ENCODE measurements at regions not wholly inside any gene's neighbourhood (a gene's known extent, or its start where the extent isn't known, plus 50 kb on each side); places are given as distances from the start of the nearest gene placed in this dataset.

DNA sequence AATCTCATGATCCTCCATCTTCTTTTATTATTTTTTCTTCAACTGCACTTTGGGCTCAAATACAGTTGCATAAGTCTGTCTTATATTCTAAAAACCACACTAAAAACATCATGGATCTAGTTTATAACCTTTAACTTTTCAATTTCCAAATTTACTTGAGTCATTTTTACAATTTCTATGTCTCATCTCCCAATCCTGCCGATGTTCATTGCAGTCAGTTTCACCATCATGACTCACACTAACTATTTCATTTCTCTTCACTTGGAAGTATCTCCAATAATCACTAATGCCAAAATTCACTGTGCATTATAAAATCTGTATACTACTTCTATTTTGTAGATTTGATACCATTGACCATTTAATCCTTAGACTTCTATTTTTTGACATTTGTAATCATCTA, 806.9 kb upstream of the SORCS1 start:
- H2AK5ac ChIP-seq (ENCODE audit: insufficient read length, low read length) = no peak overlapping the region
- H3K79me2 ChIP-seq (ENCODE audit: insufficient read depth, low read length) = no peaks in the 10 kb centered on the region
- no CpG with 5 or more reads among the region's 1 CpG for WGBS (ENCODE audit: extremely low coverage, insufficient read length, low lambda C conversion rate)
- peaks cover 1% of the 10 kb centered on the region; the same call in 1 of the 2 replicates for H3K27me3 Mint-ChIP-seq (ENCODE audit: low read depth)
- no peak overlapping the region for H3K18ac ChIP-seq (ENCODE audit: insufficient read length, low read depth, low read length)
- H3K56ac ChIP-seq (ENCODE audit: insufficient read length, low read depth, low read length) = no peak overlapping the region
- TF ChIP-seq, protein P1, sequence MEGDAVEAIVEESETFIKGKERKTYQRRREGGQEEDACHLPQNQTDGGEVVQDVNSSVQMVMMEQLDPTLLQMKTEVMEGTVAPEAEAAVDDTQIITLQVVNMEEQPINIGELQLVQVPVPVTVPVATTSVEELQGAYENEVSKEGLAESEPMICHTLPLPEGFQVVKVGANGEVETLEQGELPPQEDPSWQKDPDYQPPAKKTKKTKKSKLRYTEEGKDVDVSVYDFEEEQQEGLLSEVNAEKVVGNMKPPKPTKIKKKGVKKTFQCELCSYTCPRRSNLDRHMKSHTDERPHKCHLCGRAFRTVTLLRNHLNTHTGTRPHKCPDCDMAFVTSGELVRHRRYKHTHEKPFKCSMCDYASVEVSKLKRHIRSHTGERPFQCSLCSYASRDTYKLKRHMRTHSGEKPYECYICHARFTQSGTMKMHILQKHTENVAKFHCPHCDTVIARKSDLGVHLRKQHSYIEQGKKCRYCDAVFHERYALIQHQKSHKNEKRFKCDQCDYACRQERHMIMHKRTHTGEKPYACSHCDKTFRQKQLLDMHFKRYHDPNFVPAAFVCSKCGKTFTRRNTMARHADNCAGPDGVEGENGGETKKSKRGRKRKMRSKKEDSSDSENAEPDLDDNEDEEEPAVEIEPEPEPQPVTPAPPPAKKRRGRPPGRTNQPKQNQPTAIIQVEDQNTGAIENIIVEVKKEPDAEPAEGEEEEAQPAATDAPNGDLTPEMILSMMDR (conservative IDR thresholded peaks at IDR 0.05) = no peak
- H3K9ac ChIP-seq (ENCODE audit: extremely low read depth, insufficient read length, low read length) = no peak overlapping the region
- no peak overlapping the region for H3K4me3 Mint-ChIP-seq
- no peaks in the 10 kb centered on the region for H3K79me1 ChIP-seq (ENCODE audit: insufficient read depth, low read depth, low read length, poor library complexity, severe bottlenecking)
- H3K36me3 Mint-ChIP-seq (ENCODE audit: insufficient read depth in 1 of 3, low read depth in 3 of 3) = peaks cover 0 to 8% (median 7%) of the 10 kb centered on the region in 3 experiments; a peak in 4 of 7 replicates
- H4K8ac ChIP-seq (replicated peaks; ENCODE audit: insufficient read length, low read depth, low read length) = no peak overlapping the region
- no peak overlapping the region for H2BK5ac ChIP-seq (ENCODE audit: insufficient read length, low read length)
- no peak overlapping the region for H3K27ac ChIP-seq (ENCODE audit: insufficient read length, low read depth, low read length)
- H3K23me2 ChIP-seq (ENCODE audit: insufficient read length, low read depth, low read length, poor library complexity, severe bottlenecking) = no peaks in the 10 kb centered on the region
- no peak overlapping the region for H2BK15ac ChIP-seq (ENCODE audit: low read depth, low read length)
- no peak overlapping the region for H2BK12ac ChIP-seq (ENCODE audit: insufficient read length, low read depth, low read length)
- no peak overlapping the region for H3K4ac ChIP-seq (ENCODE audit: low read depth, low read length)
- H2BK20ac ChIP-seq (ENCODE audit: low read depth, low read length, poor library complexity, severe bottlenecking) = no peak overlapping the region
- H3K27me3 ChIP-seq (ENCODE audit: insufficient read depth, low read length) = no peaks in the 10 kb centered on the region
- H3K27ac Mint-ChIP-seq = no peak overlapping the region
- H3T11ph ChIP-seq (ENCODE audit: low read length) = no peak overlapping the region
- H3K9me3 ChIP-seq (ENCODE audit: control insufficient read depth, low read depth, low read length) = no peaks in the 10 kb centered on the region
- H4K91ac ChIP-seq (ENCODE audit: insufficient read length, low read depth, low read length) = no peak overlapping the region
- no peak overlapping the region for H3K4me2 ChIP-seq (ENCODE audit: insufficient read depth, insufficient read length, low read length)
- no peak overlapping the region for H2BK120ac ChIP-seq (ENCODE audit: low read depth, low read length, poor library complexity, severe bottlenecking)
- H4K20me1 ChIP-seq (ENCODE audit: control insufficient read depth, insufficient read depth, insufficient read length) = no peaks in the 10 kb centered on the region
- peaks cover 0 to 8% of the 10 kb centered on the region in 2 experiments; a peak in 4 of 5 replicates for H3K9me3 Mint-ChIP-seq
- no peak overlapping the region for H4K5ac ChIP-seq (ENCODE audit: insufficient read length, low read depth, low read length)
- DNase-seq = no peak
- H3K23ac ChIP-seq (ENCODE audit: insufficient read length, low read depth, low read length) = no peak overlapping the region
- no peak overlapping the region for H3K14ac ChIP-seq (ENCODE audit: insufficient read depth, low read length)
- H3K4me1 Mint-ChIP-seq = peaks cover 4 to 9% of the 10 kb centered on the region in 2 experiments
- no peaks in the 10 kb centered on the region for H3K4me1 ChIP-seq (ENCODE audit: insufficient read depth, low read length)
- no peak overlapping the region for H2AFZ ChIP-seq (ENCODE audit: low read length)

Measured in H9 (cell line).